H1 (cell line): ENCODE measurements at regions not wholly inside any gene's neighbourhood (a gene's known extent, or its start where the extent isn't known, plus 50 kb on each side); places are given as distances from the start of the nearest gene placed in this dataset.
"Not testable (repeated sequence)": the region's sequence is repeated elsewhere in the genome, so short reads cannot be mapped to it uniquely, and the experiment has no call there.

Experiments
- CTCF ChIA-PET: fragments of 300-600 bp; sonication (Branson Sonifier 250); formaldehyde crosslinking; loops from one replicate; lab custom pipeline; 2021; ENCODE audit not compliant: partially characterized antibody; lab: Charles Lee
- POLR2A ChIA-PET: fragments of 300-600 bp; sonication (Branson Sonifier 250); formaldehyde crosslinking; loops from one replicate; lab custom pipeline; 2021; ENCODE audit warnings: inconsistent platforms; ENCODE audit not compliant: partially characterized antibody; lab: Charles Lee
- DNase-seq, 2 experiments: peaks; one replicate each; pipeline versions ENCODE4 v3.0.0 to v3.0.0-alpha.2; 2010 to 2022; ENCODE audit warnings: low spot score in 2 of 2, low read depth in 1 of 2, mixed read lengths in 1 of 2
- FAIRE-seq: peaks from 2 replicates; lab custom pipeline; 2011; peaks lifted over from hg19 to GRCh38; lab: Jason Lieb, UNC
- H2AFZ ChIP-seq: 2 replicates; pipeline ENCODE4 v1.8.1; 2012; ENCODE audit warnings: low read length, inconsistent platforms
- H2AK5ac ChIP-seq: 2 replicates; pipeline ENCODE4 v1.6.1; 2013; ENCODE audit warnings: low read depth, low read length
- H2BK120ac ChIP-seq: replicated peaks from 2 replicates; pipeline ENCODE3; 2013; ENCODE audit warnings: low read depth, low read length, inconsistent platforms
- H2BK12ac ChIP-seq: 2 replicates; pipeline ENCODE4 v1.6.1; 2013; ENCODE audit warnings: low read depth, low read length
- H2BK15ac ChIP-seq: 2 replicates; pipeline ENCODE4 v1.6.1; 2013; ENCODE audit warnings: low read length
- H2BK20ac ChIP-seq: 2 replicates; pipeline ENCODE4 v1.6.1; 2013; ENCODE audit warnings: low read length
- H2BK5ac ChIP-seq: 2 replicates; pipeline ENCODE4 v1.6.1; 2013; ENCODE audit warnings: low read depth, low read length
- H3K14ac ChIP-seq: 2 replicates; pipeline ENCODE4 v1.6.1; 2013; ENCODE audit warnings: inconsistent platforms; ENCODE audit not compliant: insufficient read length
- H3K18ac ChIP-seq: 2 replicates; pipeline ENCODE4 v1.6.1; 2013; ENCODE audit warnings: low read length; ENCODE audit errors: extremely low read depth
- H3K23ac ChIP-seq: 2 replicates; pipeline ENCODE4 v1.6.1; 2013; ENCODE audit warnings: inconsistent platforms; ENCODE audit not compliant: insufficient read length
- H3K23me2 ChIP-seq: 2 replicates; pipeline ENCODE4 v1.6.1; 2013; ENCODE audit warnings: low read depth, low read length
- H3K27ac ChIP-seq: 2 replicates; pipeline ENCODE4 v1.6.1; 2011; ENCODE audit warnings: low read depth, low read length, inconsistent platforms
- H3K27me3 ChIP-seq, 4 experiments: replicated peaks in 1 of 4; 1 replicate in 1 of 4; 2 replicates in 3 of 4; pipeline versions ENCODE4 v1.6.1 to v1.8.1; 2011 to 2013; ENCODE audit warnings: low read length in 3 of 4, mild to moderate bottlenecking in 3 of 4, inconsistent platforms in 2 of 4, mixed read lengths in 2 of 4, moderate library complexity in 1 of 4; ENCODE audit not compliant: control insufficient read depth in 3 of 4, insufficient read depth in 3 of 4; ENCODE audit errors: extremely low read depth in 1 of 4
- H3K36me3 ChIP-seq, 4 experiments: 2 replicates each; pipeline versions ENCODE4 v1.6.1 to v1.8.1; 2011 to 2013; ENCODE audit warnings: mild to moderate bottlenecking in 4 of 4, low read length in 3 of 4, moderate library complexity in 2 of 4, control low read depth in 1 of 4, inconsistent platforms in 1 of 4; ENCODE audit not compliant: insufficient read depth in 4 of 4, control insufficient read depth in 2 of 4
- H3K4ac ChIP-seq: replicated peaks from 2 replicates; pipeline ENCODE3; 2013; ENCODE audit warnings: low read length, low read depth, mixed read lengths, inconsistent platforms; ENCODE audit not compliant: insufficient read length
- H3K4me1 ChIP-seq, 4 experiments: replicated peaks in 1 of 4; 1 replicate in 1 of 4; 2 replicates in 3 of 4; pipeline versions ENCODE4 v1.6.1 to v1.8.1; 2011 to 2013; ENCODE audit warnings: low read length in 3 of 4, inconsistent platforms in 2 of 4, mixed read lengths in 1 of 4; ENCODE audit not compliant: insufficient read depth in 4 of 4, control insufficient read depth in 3 of 4
- H3K4me2 ChIP-seq, 2 experiments: 2 replicates each; pipeline versions ENCODE4 v1.6.1 to v1.8.1; 2011 to 2013; ENCODE audit warnings: low read depth in 2 of 2, low read length in 2 of 2, control low read depth in 1 of 2, inconsistent platforms in 1 of 2, mild to moderate bottlenecking in 1 of 2; ENCODE audit not compliant: insufficient read depth in 1 of 2
- H3K4me3 ChIP-seq, 4 experiments: fragments of 200-600, 300-600 bp in 1 of 4; sonication (generic), shearing (Covaris generic), sonication (Bioruptor Twin) in 1 of 4; 2 replicates each; pipeline versions ENCODE4 v1.5.1 to v1.8.1; 2011 to 2016; ENCODE audit warnings: low read length in 4 of 4, low read depth in 3 of 4, control low read depth in 2 of 4, inconsistent platforms in 2 of 4, mild to moderate bottlenecking in 2 of 4, mixed read lengths in 1 of 4, moderate library complexity in 1 of 4; ENCODE audit not compliant: insufficient read depth in 2 of 4; ENCODE audit errors: extremely low read depth in 1 of 4
- H3K56ac ChIP-seq: replicated peaks from 2 replicates; pipeline ENCODE3; 2013; ENCODE audit warnings: low read depth, mild to moderate bottlenecking, mixed read lengths, low read length, inconsistent platforms; ENCODE audit not compliant: insufficient read length
- H3K79me1 ChIP-seq: 2 replicates; pipeline ENCODE4 v1.6.1; 2013; ENCODE audit warnings: low read depth, low read length, control low read depth
- H3K79me2 ChIP-seq, 2 experiments: 2 replicates each; pipeline versions ENCODE4 v1.6.1 to v1.8.1; 2012 to 2013; ENCODE audit warnings: low read length in 2 of 2, mild to moderate bottlenecking in 2 of 2, inconsistent platforms in 1 of 2; ENCODE audit not compliant: insufficient read depth in 2 of 2, control insufficient read depth in 1 of 2
- H3K9ac ChIP-seq, 4 experiments: replicated peaks in 1 of 4; 1 replicate in 1 of 4; 2 replicates in 3 of 4; pipeline versions ENCODE4 v1.6.1 to v1.8.1; 2011 to 2013; ENCODE audit warnings: low read depth in 3 of 4, low read length in 3 of 4, control low read depth in 2 of 4, mild to moderate bottlenecking in 2 of 4, moderate library complexity in 2 of 4, inconsistent platforms in 1 of 4; ENCODE audit errors: extremely low read depth in 1 of 4
- H3K9me3 ChIP-seq, 2 experiments: 2 replicates each; pipeline versions ENCODE4 v1.6.1 to v1.8.1; 2012 to 2013; ENCODE audit warnings: mild to moderate bottlenecking in 2 of 2, moderate library complexity in 2 of 2, control low read depth in 1 of 2, inconsistent platforms in 1 of 2, low read depth in 1 of 2, low read length in 1 of 2, mixed read lengths in 1 of 2; ENCODE audit not compliant: insufficient read depth in 2 of 2
- H4K20me1 ChIP-seq, 2 experiments: replicated peaks in 1 of 2; 2 replicates each; pipeline versions ENCODE3 to v1.8.1; 2011 to 2013; ENCODE audit warnings: inconsistent platforms in 2 of 2, low read length in 2 of 2, mild to moderate bottlenecking in 1 of 2; ENCODE audit not compliant: insufficient read depth in 2 of 2, control insufficient read depth in 1 of 2
- H4K5ac ChIP-seq: 2 replicates; pipeline ENCODE4 v1.6.1; 2013; ENCODE audit warnings: low read length, low read depth, mixed read lengths, inconsistent platforms; ENCODE audit not compliant: insufficient read length
- H4K8ac ChIP-seq: 2 replicates; pipeline ENCODE4 v1.8.0; 2013; ENCODE audit warnings: mild to moderate bottlenecking, moderate library complexity, low read length, inconsistent platforms; ENCODE audit not compliant: insufficient read depth; ENCODE audit errors: extremely low read depth
- H4K91ac ChIP-seq: replicated peaks from 2 replicates; pipeline ENCODE3; 2013; ENCODE audit warnings: low read length, mixed read lengths, inconsistent platforms; ENCODE audit not compliant: insufficient read length
- WGBS, 2 experiments: shearing (Covaris generic) in 1 of 2; methylation state at CpG; one replicate each; pipeline versions ENCODE4 v1.1.6 to v1.1.7; 2013 to 2015; ENCODE audit warnings: low lambda C conversion rate in 2 of 2, mixed read lengths in 2 of 2, inconsistent platforms in 1 of 2, low coverage in 1 of 2, missing lambda C conversion rate in 1 of 2; ENCODE audit not compliant: insufficient replicate concordance in 2 of 2, insufficient coverage in 1 of 2, insufficient read length in 1 of 2; ENCODE audit errors: extremely low coverage in 1 of 2, missing lambda C conversion rate in 1 of 2; 5-methylcytosine and 5-hydroxymethylcytosine counted together

- DNase-seq: peak in 1 of 2 experiments; percentile 66
- H2AFZ ChIP-seq, H2BK15ac ChIP-seq, H2BK12ac ChIP-seq, H3K36me3 ChIP-seq, H3K27ac ChIP-seq, H3K4me3 ChIP-seq, H3K9ac ChIP-seq, H3K4me1 ChIP-seq, H2BK120ac ChIP-seq, H3K79me2 ChIP-seq, H4K20me1 ChIP-seq, H3K14ac ChIP-seq, H3K23ac ChIP-seq, H3K79me1 ChIP-seq, CTCF ChIA-PET, H4K5ac ChIP-seq, H4K91ac ChIP-seq, POLR2A ChIA-PET, H2AK5ac ChIP-seq, H2BK5ac ChIP-seq, H3K23me2 ChIP-seq, H4K8ac ChIP-seq, H3K4ac ChIP-seq, H3K9me3 ChIP-seq, H3K18ac ChIP-seq, H3K56ac ChIP-seq, H2BK20ac ChIP-seq, H3K27me3 ChIP-seq, FAIRE-seq, H3K4me2 ChIP-seq: not testable (repeated sequence)
- WGBS, 2 experiments: 90% methylated on average over 20 of the region's 30 CpGs; no CpG with 5 or more reads in 1 of the 2 experiments
These were observed 215.8 kb upstream of the GJE1 start for GRCh38 chr6:141916682-141917505.
